WTC11 (cell line): ENCODE measurements at regions not wholly inside any gene's neighbourhood (a gene's known extent, or its start where the extent isn't known, plus 50 kb on each side); places are given as distances from the start of the nearest gene placed in this dataset.
A peak's percentile ranks its signal among the peaks of the same experiment; 100 is the strongest.

Experiments
- ATF2 ChIP-seq: sonication (generic); formaldehyde crosslinking; IDR thresholded peaks from 2 replicates; pipeline ENCODE4 v1.8.1; 2022; ENCODE audit warnings: low read depth, missing genetic modification reagents, borderline replicate concordance
- ATF3 ChIP-seq: sonication (generic); formaldehyde crosslinking; conservative IDR thresholded peaks from 2 replicates; pipeline ENCODE4 v1.8.1; 2022; ENCODE audit warnings: mild to moderate bottlenecking, missing genetic modification reagents
- CDX4 ChIP-seq: fragments of 250-450 bp; sonication (Bioruptor Pico); IDR thresholded peaks from 2 replicates; pipeline ENCODE4 v1.9.0; 2021; ENCODE audit warnings: moderate library complexity, mild to moderate bottlenecking, inconsistent platforms, borderline replicate concordance
- CREB1 ChIP-seq: sonication (generic); formaldehyde crosslinking; IDR thresholded peaks from 2 replicates; pipeline ENCODE4 v1.8.0; 2023; ENCODE audit warnings: mild to moderate bottlenecking, missing genetic modification reagents
- CTCF ChIP-seq: fragments of 200-600 bp; IDR thresholded peaks from 2 replicates; pipeline ENCODE4 v1.8.0; 2022; ENCODE audit warnings: antibody characterized with exemption
- JUN ChIP-seq: sonication (generic); formaldehyde crosslinking; IDR thresholded peaks from 2 replicates; pipeline ENCODE4 v1.8.0; 2023; ENCODE audit warnings: mild to moderate bottlenecking, missing genetic modification reagents
- KAT7 ChIP-seq: sonication (generic); formaldehyde crosslinking; IDR thresholded peaks from 2 replicates; pipeline ENCODE4 v1.8.1; 2023; ENCODE audit warnings: missing genetic modification reagents, mild to moderate bottlenecking, borderline replicate concordance
- NFYB ChIP-seq: sonication (generic); formaldehyde crosslinking; conservative IDR thresholded peaks from 2 replicates; pipeline ENCODE4 v1.8.0; 2022; ENCODE audit warnings: low read depth, missing genetic modification reagents
- TEAD1 ChIP-seq: sonication (generic); formaldehyde crosslinking; IDR thresholded peaks from 2 replicates; pipeline ENCODE4 v1.8.0; 2022; ENCODE audit warnings: mild to moderate bottlenecking, missing genetic modification reagents
- ZNF121 ChIP-seq: sonication (generic); formaldehyde crosslinking; IDR thresholded peaks from 2 replicates; pipeline ENCODE4 v1.8.0; 2023; ENCODE audit warnings: missing genetic modification reagents
- ZNF263 ChIP-seq: sonication (generic); formaldehyde crosslinking; IDR thresholded peaks from 2 replicates; pipeline ENCODE4 v1.8.1; 2022; ENCODE audit warnings: low read depth, mild to moderate bottlenecking, moderate library complexity, missing genetic modification reagents

DNA sequence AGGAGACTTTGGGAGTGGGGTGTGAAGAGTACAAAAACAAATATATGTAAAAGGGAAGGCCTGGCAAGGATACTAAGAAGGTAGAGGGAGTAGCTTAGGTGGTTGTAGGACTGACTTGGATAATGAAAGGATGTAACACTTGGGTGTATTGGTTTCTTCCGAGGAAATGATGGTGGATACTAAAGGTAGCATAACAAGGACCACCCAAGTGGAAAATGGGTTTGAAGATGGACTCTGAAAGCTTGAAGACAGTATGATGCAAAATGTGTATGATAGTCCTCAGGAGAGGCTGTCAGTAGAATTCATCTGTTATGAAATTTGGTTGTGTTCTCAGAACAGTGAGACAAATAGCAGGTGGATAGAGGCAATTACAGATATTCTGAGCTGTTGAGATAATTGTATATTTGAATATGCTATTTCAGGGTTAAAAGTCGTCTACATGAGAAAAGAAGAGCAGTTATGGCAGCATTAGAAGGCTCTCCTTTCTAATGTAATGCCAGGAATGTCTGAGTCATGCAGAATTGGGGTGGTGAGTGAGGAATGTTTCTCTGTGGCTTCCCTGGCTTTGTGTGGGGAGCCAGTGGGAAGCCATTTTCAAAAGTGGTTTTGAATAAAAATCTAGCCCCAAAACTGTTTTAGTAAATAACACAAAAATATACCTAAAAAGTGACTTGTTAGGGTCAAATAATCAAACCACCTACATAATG is 75.6 kb downstream of the FHIP1A start:
- TF ChIP-seq CTCF (no peak), NFYB (CRISPR knock-in tag) (no peak), CREB1 (CRISPR knock-in tag) (no peak), ZNF263 (CRISPR knock-in tag) (no peak), CDX4 (CRISPR knock-in tag) (no peak), JUN (CRISPR knock-in tag) (no peak), ATF3 (CRISPR knock-in tag) (no peak), ATF2 (CRISPR knock-in tag) (no peak), ZNF121 (CRISPR knock-in tag) (no peak), TEAD1 (CRISPR knock-in tag) (peak; percentile 92; the same call in 1 of the 2 replicates), KAT7 (CRISPR knock-in tag) (no peak)
